K562 (cell line): ENCODE measurements at regions not wholly inside any gene's neighbourhood (a gene's known extent, or its start where the extent isn't known, plus 50 kb on each side); places are given as distances from the start of the nearest gene placed in this dataset.

Experiments used
- ATAC-seq: fragments of 200-7000 bp; cut with Tn5 transposase; 3 replicates; pipeline ENCODE4 v1.9.1; 2020; ENCODE audit warnings: moderate library complexity
- BruUV-seq: library from RNA; stranded (reverse); fragments of 400-500 nt; replicated peaks from 2 replicates; lab custom pipeline; 2021; lab: Mats Ljungman, UMichigan
- CTCF ChIA-PET: fragments of 300-600 bp; formaldehyde crosslinking; extraction: SDS; loops from one replicate; lab custom pipeline; 2021; ENCODE audit warnings: low intra/inter-chr PET ratio; lab: Yijun Ruan, JAX
- POLR2A ChIA-PET: fragments of 300-600, 350-650 bp; sonication (Branson Sonifier 250); formaldehyde crosslinking; extraction: SDS; loops from one replicate; lab custom pipeline; 2021; ENCODE audit warnings: antibody characterized with exemption, inconsistent platforms; lab: Yijun Ruan, JAX
- DNase-seq, 4 experiments: peaks; one replicate each; pipeline versions ENCODE4 v3.0.0 to v3.0.0-alpha.2; 2011 to 2018; ENCODE audit warnings: low spot score in 3 of 4, mixed read lengths in 3 of 4; ENCODE audit errors: extremely low read depth in 1 of 4
- FAIRE-seq: peaks from 2 replicates; lab custom pipeline; 2011; peaks lifted over from hg19 to GRCh38; lab: Jason Lieb, UNC
- H2AFZ ChIP-seq: 2 replicates; pipeline ENCODE4 v1.6.0; 2011; ENCODE audit warnings: low read depth, low read length, control low read depth, inconsistent platforms
- H3K27ac ChIP-seq: fragments of 200-600 bp; 3 replicates; pipeline ENCODE4 v1.8.0; 2011; ENCODE audit warnings: low read depth, mild to moderate bottlenecking, control low read depth, inconsistent platforms, low read length, moderate library complexity, mixed read lengths; ENCODE audit errors: extremely low read depth
- H3K27me3 ChIP-seq, 2 experiments: fragments of 300-600 bp in 1 of 2; 2 replicates in 1 of 2; 3 replicates in 1 of 2; pipeline versions ENCODE4 v1.6.0 to v1.8.0; 2011; ENCODE audit warnings: inconsistent platforms in 2 of 2, low read length in 2 of 2, mild to moderate bottlenecking in 1 of 2, mixed read lengths in 1 of 2, moderate library complexity in 1 of 2; ENCODE audit not compliant: control insufficient read depth in 2 of 2, insufficient read depth in 2 of 2
- H3K36me3 ChIP-seq: fragments of 300-600 bp; 3 replicates; pipeline ENCODE4 v1.8.0; 2011; ENCODE audit warnings: mild to moderate bottlenecking, low read length, inconsistent platforms; ENCODE audit not compliant: control insufficient read depth, insufficient read depth
- H3K4me1 ChIP-seq, 2 experiments: fragments of 200-600 bp in 1 of 2; replicated peaks in 1 of 2; 2 replicates in 1 of 2; 3 replicates in 1 of 2; pipeline versions ENCODE4 v1.5.1 to v1.8.0; 2011; ENCODE audit warnings: inconsistent platforms in 2 of 2, low read length in 2 of 2, mild to moderate bottlenecking in 1 of 2, mixed read lengths in 1 of 2, moderate library complexity in 1 of 2; ENCODE audit not compliant: control insufficient read depth in 2 of 2, insufficient read depth in 2 of 2
- H3K4me2 ChIP-seq: 2 replicates; pipeline ENCODE4 v1.6.1; 2011; ENCODE audit warnings: low read length, control low read depth, inconsistent platforms, mixed read lengths; ENCODE audit not compliant: insufficient read depth
- H3K4me3 ChIP-seq: fragments of 200-600 bp; sonication (generic), shearing (Covaris generic); 2 replicates; pipeline ENCODE4 v1.5.1; 2016; ENCODE audit warnings: control low read depth, inconsistent platforms
- H3K79me2 ChIP-seq: fragments of 200-600 bp; 3 replicates; pipeline ENCODE4 v1.8.0; 2011; ENCODE audit warnings: low read length, inconsistent platforms; ENCODE audit not compliant: control insufficient read depth, insufficient read depth
- H3K9ac ChIP-seq, 2 experiments: 2 replicates each; pipeline versions ENCODE4 v1.6.0 to v1.6.1; 2011; ENCODE audit warnings: low read depth in 2 of 2, low read length in 2 of 2, control low read depth in 1 of 2, inconsistent platforms in 1 of 2, mild to moderate bottlenecking in 1 of 2, mixed read lengths in 1 of 2; ENCODE audit not compliant: insufficient read depth in 1 of 2
- H3K9me1 ChIP-seq: one replicate; pipeline ENCODE4 v1.6.0; 2011; ENCODE audit warnings: inconsistent platforms, mild to moderate bottlenecking, low read length, moderate library complexity; ENCODE audit not compliant: control insufficient read depth, insufficient read depth
- H3K9me3 ChIP-seq: replicated peaks from 2 replicates; pipeline ENCODE4 v1.5.1; 2011; ENCODE audit warnings: low read depth, low read length, inconsistent platforms; ENCODE audit not compliant: control insufficient read depth, insufficient read depth
- H4K20me1 ChIP-seq: replicated peaks from 2 replicates; pipeline ENCODE4 v1.6.1; 2011; ENCODE audit warnings: low read length, inconsistent platforms, mixed read lengths; ENCODE audit not compliant: control insufficient read depth, insufficient read depth
- HNRNPL ChIP-seq: fragments of 200-400 bp; formaldehyde crosslinking; IDR thresholded peaks from 2 replicates; pipeline ENCODE4 v1.6.1; 2017; ENCODE audit warnings: low read depth, mild to moderate bottlenecking, low read length
- NFIX ChIP-seq: fragments of 250-450 bp; sonication (Bioruptor Pico); IDR thresholded peaks from 2 replicates; pipeline ENCODE4 v1.4.0; 2020; ENCODE audit warnings: low read depth, mild to moderate bottlenecking, moderate library complexity
- NONO ChIP-seq, 2 experiments: fragments of 200-400 bp in 1 of 2; fragments of 450-650 bp in 1 of 2; formaldehyde crosslinking in 1 of 2; IDR thresholded peaks; 2 replicates each; pipeline ENCODE4 v1.6.1; 2017; ENCODE audit warnings: low read depth in 2 of 2, mild to moderate bottlenecking in 2 of 2, moderate library complexity in 2 of 2, low read length in 1 of 2
- TOE1 ChIP-seq, 2 experiments: fragments of 450-650 bp in 1 of 2; sonication (generic) in 1 of 2; formaldehyde crosslinking in 1 of 2; IDR thresholded peaks; 2 replicates each; pipeline versions ENCODE4 v1.7.1 to v1.8.0; 2016 to 2022; ENCODE audit warnings: borderline replicate concordance in 2 of 2, mild to moderate bottlenecking in 2 of 2, antibody characterized with exemption in 1 of 2, inconsistent platforms in 1 of 2, low read depth in 1 of 2, missing genetic modification reagents in 1 of 2, moderate library complexity in 1 of 2
- ZFP1 ChIP-seq: fragments of 450-650 bp; formaldehyde crosslinking; IDR thresholded peaks from 2 replicates; pipeline ENCODE4 v1.4.0; 2020; ENCODE audit warnings: mild to moderate bottlenecking, mixed read lengths
- WGBS: fragments of 100-300 bp; shearing (Covaris generic); methylation state at CpG from one replicate; pipeline ENCODE4 v1.1.6; 2016; ENCODE audit warnings: low coverage, mixed read lengths; ENCODE audit not compliant: insufficient coverage; ENCODE audit errors: missing lambda C conversion rate; 5-methylcytosine and 5-hydroxymethylcytosine counted together
- in situ Hi-C: fragments of 300-500 bp; cut with MboI; formaldehyde crosslinking; loops from 4 replicates; pipeline ENCODE4 v1.15.0; 2018; ENCODE audit warnings: inconsistent platforms, mixed read lengths
- intact Hi-C: fragments of 100-400 bp; cut with micrococcal nuclease; formaldehyde crosslinking; loops from 2 replicates; pipeline ENCODE4 v1.14.2; 2022
- TF ChIP-seq, protein P1 (sequence below): IDR thresholded peaks from 2 replicates; pipeline ENCODE4 v1.6.1; 2011; ENCODE audit not compliant: insufficient read length; ENCODE audit errors: extremely low read depth
- TF ChIP-seq, protein P2 (sequence below): fragments of 200-600 bp; sonication (generic); IDR thresholded peaks from one replicate; pipeline ENCODE4 v1.6.1; 2012; ENCODE audit warnings: mild to moderate bottlenecking, low read depth, low read length, inconsistent platforms

DNA sequence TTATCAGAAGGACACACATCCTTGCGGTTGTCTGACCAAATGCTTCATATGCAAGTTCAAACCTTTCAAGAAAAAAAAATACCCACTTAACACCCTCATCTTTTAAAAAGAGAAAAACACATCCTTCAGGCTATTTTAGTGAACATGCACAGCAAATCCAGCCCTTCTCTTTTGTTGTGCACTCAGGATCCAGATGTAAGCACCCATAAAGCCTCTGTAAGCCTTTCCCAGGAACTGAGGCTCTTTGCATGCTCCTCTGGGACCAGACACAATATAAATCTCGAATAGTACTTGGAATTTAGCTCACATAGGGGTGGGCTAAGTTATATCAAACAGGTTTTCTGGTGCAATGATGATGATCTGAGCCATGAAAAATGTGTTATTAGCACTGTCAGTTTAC, 308.8 kb upstream of the FAM98A start:
- Histone ChIP-seq H3K36me3 (no peaks in the 10 kb centered on the region), H3K9me1 (no peaks in the 10 kb centered on the region), H2AFZ (no peak overlapping the region), H3K9ac (no peak overlapping the region), H3K9me3 (no peaks in the 10 kb centered on the region), H3K27ac (no peak overlapping the region), H3K27me3 (no peaks in the 10 kb centered on the region), H3K4me3 (no peak overlapping the region), H3K4me1 (no peaks in the 10 kb centered on the region), H3K79me2 (no peaks in the 10 kb centered on the region), H4K20me1 (no peaks in the 10 kb centered on the region), H3K4me2 (no peak overlapping the region)
- in situ Hi-C loops: no loop called here
- no peak for ATAC-seq
- CTCF ChIA-PET: no interaction called here
- BruUV-seq: no TSS peak
- POLR2A ChIA-PET: no interaction called here
- FAIRE-seq: no peak
- intact Hi-C loops: no loop called here
- whole genome bisulfite sequencing: 0% methylated on average over 2 of the region's 2 CpGs
- no peak for DNase-seq
- TF ChIP-seq HNRNPL (no peak), ZFP1 (CRISPR knock-in tag) (no peak), NFIX (no peak), TOE1 (IDR thresholded peaks at IDR 0.05; ENCODE audit: borderline replicate concordance) (no peak), TOE1 (CRISPR knock-in tag; IDR thresholded peaks at IDR 0.05; ENCODE audit: borderline replicate concordance, low read depth) (no peak), NONO (IDR thresholded peaks at IDR 0.05; ENCODE audit: low read depth in 2 of 2, low read length in 1 of 2) (no peak)
- TF ChIP-seq, protein P1, sequence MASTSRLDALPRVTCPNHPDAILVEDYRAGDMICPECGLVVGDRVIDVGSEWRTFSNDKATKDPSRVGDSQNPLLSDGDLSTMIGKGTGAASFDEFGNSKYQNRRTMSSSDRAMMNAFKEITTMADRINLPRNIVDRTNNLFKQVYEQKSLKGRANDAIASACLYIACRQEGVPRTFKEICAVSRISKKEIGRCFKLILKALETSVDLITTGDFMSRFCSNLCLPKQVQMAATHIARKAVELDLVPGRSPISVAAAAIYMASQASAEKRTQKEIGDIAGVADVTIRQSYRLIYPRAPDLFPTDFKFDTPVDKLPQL: no peak
- TF ChIP-seq, protein P2, sequence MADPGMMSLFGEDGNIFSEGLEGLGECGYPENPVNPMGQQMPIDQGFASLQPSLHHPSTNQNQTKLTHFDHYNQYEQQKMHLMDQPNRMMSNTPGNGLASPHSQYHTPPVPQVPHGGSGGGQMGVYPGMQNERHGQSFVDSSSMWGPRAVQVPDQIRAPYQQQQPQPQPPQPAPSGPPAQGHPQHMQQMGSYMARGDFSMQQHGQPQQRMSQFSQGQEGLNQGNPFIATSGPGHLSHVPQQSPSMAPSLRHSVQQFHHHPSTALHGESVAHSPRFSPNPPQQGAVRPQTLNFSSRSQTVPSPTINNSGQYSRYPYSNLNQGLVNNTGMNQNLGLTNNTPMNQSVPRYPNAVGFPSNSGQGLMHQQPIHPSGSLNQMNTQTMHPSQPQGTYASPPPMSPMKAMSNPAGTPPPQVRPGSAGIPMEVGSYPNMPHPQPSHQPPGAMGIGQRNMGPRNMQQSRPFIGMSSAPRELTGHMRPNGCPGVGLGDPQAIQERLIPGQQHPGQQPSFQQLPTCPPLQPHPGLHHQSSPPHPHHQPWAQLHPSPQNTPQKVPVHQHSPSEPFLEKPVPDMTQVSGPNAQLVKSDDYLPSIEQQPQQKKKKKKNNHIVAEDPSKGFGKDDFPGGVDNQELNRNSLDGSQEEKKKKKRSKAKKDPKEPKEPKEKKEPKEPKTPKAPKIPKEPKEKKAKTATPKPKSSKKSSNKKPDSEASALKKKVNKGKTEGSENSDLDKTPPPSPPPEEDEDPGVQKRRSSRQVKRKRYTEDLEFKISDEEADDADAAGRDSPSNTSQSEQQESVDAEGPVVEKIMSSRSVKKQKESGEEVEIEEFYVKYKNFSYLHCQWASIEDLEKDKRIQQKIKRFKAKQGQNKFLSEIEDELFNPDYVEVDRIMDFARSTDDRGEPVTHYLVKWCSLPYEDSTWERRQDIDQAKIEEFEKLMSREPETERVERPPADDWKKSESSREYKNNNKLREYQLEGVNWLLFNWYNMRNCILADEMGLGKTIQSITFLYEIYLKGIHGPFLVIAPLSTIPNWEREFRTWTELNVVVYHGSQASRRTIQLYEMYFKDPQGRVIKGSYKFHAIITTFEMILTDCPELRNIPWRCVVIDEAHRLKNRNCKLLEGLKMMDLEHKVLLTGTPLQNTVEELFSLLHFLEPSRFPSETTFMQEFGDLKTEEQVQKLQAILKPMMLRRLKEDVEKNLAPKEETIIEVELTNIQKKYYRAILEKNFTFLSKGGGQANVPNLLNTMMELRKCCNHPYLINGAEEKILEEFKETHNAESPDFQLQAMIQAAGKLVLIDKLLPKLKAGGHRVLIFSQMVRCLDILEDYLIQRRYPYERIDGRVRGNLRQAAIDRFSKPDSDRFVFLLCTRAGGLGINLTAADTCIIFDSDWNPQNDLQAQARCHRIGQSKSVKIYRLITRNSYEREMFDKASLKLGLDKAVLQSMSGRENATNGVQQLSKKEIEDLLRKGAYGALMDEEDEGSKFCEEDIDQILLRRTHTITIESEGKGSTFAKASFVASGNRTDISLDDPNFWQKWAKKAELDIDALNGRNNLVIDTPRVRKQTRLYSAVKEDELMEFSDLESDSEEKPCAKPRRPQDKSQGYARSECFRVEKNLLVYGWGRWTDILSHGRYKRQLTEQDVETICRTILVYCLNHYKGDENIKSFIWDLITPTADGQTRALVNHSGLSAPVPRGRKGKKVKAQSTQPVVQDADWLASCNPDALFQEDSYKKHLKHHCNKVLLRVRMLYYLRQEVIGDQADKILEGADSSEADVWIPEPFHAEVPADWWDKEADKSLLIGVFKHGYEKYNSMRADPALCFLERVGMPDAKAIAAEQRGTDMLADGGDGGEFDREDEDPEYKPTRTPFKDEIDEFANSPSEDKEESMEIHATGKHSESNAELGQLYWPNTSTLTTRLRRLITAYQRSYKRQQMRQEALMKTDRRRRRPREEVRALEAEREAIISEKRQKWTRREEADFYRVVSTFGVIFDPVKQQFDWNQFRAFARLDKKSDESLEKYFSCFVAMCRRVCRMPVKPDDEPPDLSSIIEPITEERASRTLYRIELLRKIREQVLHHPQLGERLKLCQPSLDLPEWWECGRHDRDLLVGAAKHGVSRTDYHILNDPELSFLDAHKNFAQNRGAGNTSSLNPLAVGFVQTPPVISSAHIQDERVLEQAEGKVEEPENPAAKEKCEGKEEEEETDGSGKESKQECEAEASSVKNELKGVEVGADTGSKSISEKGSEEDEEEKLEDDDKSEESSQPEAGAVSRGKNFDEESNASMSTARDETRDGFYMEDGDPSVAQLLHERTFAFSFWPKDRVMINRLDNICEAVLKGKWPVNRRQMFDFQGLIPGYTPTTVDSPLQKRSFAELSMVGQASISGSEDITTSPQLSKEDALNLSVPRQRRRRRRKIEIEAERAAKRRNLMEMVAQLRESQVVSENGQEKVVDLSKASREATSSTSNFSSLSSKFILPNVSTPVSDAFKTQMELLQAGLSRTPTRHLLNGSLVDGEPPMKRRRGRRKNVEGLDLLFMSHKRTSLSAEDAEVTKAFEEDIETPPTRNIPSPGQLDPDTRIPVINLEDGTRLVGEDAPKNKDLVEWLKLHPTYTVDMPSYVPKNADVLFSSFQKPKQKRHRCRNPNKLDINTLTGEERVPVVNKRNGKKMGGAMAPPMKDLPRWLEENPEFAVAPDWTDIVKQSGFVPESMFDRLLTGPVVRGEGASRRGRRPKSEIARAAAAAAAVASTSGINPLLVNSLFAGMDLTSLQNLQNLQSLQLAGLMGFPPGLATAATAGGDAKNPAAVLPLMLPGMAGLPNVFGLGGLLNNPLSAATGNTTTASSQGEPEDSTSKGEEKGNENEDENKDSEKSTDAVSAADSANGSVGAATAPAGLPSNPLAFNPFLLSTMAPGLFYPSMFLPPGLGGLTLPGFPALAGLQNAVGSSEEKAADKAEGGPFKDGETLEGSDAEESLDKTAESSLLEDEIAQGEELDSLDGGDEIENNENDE: no peak
